Ishikawa (cell line): ENCODE measurements at regions not wholly inside any gene's neighbourhood (a gene's known extent, or its start where the extent isn't known, plus 50 kb on each side); places are given as distances from the start of the nearest gene placed in this dataset.

Source experiments
- CEBPB ChIP-seq: IDR thresholded peaks from 2 replicates; pipeline ENCODE4 v1.6.1; 2012
- CREB1 ChIP-seq: IDR thresholded peaks from 2 replicates; pipeline ENCODE4 v1.6.1; 2012; ENCODE audit warnings: low read depth
- EGR1 ChIP-seq: IDR thresholded peaks from 2 replicates; pipeline ENCODE4 v1.6.1; 2012
- EP300 ChIP-seq: IDR thresholded peaks from 2 replicates; pipeline ENCODE4 v1.6.1; 2012; ENCODE audit warnings: borderline replicate concordance
- FOXM1 ChIP-seq: IDR thresholded peaks from 2 replicates; pipeline ENCODE4 v1.6.1; 2012; ENCODE audit warnings: low read depth, borderline replicate concordance
- MAX ChIP-seq: IDR thresholded peaks from 2 replicates; pipeline ENCODE4 v1.6.1; 2012
- NFIC ChIP-seq: IDR thresholded peaks from 2 replicates; pipeline ENCODE4 v1.6.1; 2012
- RAD21 ChIP-seq: IDR thresholded peaks from 2 replicates; pipeline ENCODE4 v1.6.1; 2012; ENCODE audit warnings: low read depth
- REST ChIP-seq: IDR thresholded peaks from 2 replicates; pipeline ENCODE4 v1.6.1; 2012; ENCODE audit warnings: low read depth, mild to moderate bottlenecking
- TAF1 ChIP-seq: IDR thresholded peaks from 2 replicates; pipeline ENCODE4 v1.6.1; 2012; ENCODE audit warnings: low read depth, mild to moderate bottlenecking
- TCF12 ChIP-seq: IDR thresholded peaks from 2 replicates; pipeline ENCODE4 v1.6.1; 2012; ENCODE audit warnings: low read depth
- TEAD4 ChIP-seq: IDR thresholded peaks from 2 replicates; pipeline ENCODE4 v1.6.1; 2012
- YY1 ChIP-seq: IDR thresholded peaks from 2 replicates; pipeline ENCODE4 v1.6.1; 2012; ENCODE audit warnings: low read depth
- ZBTB7A ChIP-seq: IDR thresholded peaks from 2 replicates; pipeline ENCODE4 v1.6.1; 2012; ENCODE audit warnings: low read depth
- TF ChIP-seq, protein P1 (sequence below): IDR thresholded peaks from 2 replicates; pipeline ENCODE4 v1.6.1; 2012

DNA sequence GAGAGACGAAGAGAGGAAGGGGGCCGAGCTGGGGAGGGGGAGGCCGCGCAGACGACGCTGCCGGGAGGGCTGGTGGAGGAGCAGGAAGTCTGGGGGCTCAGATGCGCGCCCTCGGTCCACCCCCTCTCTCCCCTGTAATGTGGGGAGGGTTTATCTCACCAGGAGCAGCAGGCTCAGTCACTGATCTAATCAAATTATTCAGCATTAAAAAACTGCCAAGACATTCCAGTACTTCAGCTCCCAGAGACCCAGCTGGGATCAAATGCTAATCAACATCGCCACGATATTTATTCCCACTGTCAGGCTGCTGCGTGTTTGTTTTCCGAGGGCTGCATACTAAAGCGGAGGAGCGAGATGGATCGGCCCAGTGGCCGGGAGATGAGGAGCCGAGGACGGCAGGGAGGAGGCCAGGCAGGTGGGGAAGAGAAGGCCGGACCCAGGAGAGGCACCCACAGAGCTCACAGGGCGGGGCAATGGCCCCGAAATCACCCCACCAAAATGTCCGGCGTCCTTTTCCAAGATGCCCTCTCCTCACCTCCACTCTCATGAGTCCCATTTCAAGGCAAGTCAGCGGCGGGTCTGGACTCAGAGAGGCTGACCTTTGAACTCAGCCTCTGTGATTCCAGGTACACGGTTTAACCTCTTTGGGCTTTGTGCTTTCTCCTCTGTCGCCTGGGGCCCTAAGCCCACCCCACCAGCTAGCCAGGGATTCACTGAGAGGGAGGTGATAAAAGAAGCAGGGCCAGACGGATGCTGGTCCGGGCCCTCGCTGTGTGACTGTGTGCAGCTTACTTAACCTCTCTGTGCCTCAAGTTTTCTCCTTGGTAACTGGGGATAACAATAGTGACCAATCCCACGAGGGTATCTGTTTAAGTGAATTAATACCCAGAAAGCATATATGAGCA, 502.1 kb downstream of the MN1 start:
- TF ChIP-seq REST (no peak), EGR1 (no peak), FOXM1 (no peak), TAF1 (no peak), MAX (no peak), RAD21 (no peak), EP300 (no peak), NFIC (no peak), CEBPB (no peak), TCF12 (no peak), TEAD4 (no peak), CREB1 (no peak), YY1 (no peak), ZBTB7A (no peak)
- TF ChIP-seq, protein P1, sequence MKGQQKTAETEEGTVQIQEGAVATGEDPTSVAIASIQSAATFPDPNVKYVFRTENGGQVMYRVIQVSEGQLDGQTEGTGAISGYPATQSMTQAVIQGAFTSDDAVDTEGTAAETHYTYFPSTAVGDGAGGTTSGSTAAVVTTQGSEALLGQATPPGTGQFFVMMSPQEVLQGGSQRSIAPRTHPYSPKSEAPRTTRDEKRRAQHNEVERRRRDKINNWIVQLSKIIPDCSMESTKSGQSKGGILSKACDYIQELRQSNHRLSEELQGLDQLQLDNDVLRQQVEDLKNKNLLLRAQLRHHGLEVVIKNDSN = no peak

GRCh38 chr22:27300536-27301285, 500.8 kb downstream of the MN1 start:
- no peak for TF ChIP-seq EGR1
- TF ChIP-seq TAF1 = no peak
- no peak for TF ChIP-seq CEBPB
- TF ChIP-seq, protein P1 = no peak
- TF ChIP-seq CREB1 = no peak
- no peak for TF ChIP-seq REST
- TF ChIP-seq RAD21 = no peak
- no peak for TF ChIP-seq NFIC
- no peak for TF ChIP-seq YY1
- TF ChIP-seq MAX = no peak
- no peak for TF ChIP-seq EP300
- no peak for TF ChIP-seq FOXM1

DNA sequence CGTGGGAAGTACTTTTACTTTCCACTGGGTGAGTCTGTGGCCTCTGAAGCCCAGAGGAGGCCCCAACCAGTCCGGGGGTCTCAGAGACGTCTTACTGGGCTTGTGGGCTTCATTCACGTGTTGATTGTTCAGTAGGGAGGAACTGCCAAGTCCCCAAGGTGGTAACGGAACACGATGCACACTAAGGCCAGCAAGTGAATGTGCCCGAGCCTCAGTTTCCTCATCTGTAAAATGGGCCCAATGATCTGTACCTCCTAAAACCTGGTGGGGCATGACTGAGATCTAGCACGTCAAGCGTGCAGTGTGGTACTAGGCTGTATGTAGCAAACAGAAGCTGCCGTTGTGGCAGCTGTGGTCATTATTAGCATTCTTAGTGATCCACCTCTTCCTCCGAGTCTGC, 499.1 kb downstream of the MN1 start:
- TF ChIP-seq YY1 (no peak), MAX (no peak), NFIC (no peak), CREB1 (no peak)
- TF ChIP-seq, protein P1 = no peak

DNA sequence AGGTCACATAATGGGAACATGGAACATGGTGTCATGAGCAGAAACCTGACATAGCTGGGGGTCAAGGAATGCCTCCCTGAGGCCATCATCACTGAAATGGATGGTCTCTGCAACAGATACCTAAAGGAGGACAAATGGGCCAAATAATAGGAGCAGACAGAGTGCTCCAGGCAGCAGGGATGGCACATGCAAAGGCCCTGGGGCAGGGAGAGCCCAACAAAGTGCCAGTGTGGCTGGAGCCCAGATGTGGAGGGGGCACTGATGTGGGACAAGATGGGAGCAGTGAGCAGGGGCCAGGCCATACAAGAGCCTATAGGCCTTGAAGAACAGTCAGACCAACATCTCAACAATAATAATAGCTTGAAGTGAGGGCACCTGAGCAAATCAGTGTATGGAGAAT, 497.8 kb downstream of the MN1 start:
- no peak for TF ChIP-seq EP300
- TF ChIP-seq FOXM1 = no peak
- no peak for TF ChIP-seq CREB1
- TF ChIP-seq, protein P1 = no peak
- TF ChIP-seq TCF12 = no peak
- no peak for TF ChIP-seq NFIC
- TF ChIP-seq TAF1 = no peak
- no peak for TF ChIP-seq RAD21
- no peak for TF ChIP-seq REST
